HepG2 (cell line): ENCODE measurements at regions not wholly inside any gene's neighbourhood (a gene's known extent, or its start where the extent isn't known, plus 50 kb on each side); places are given as distances from the start of the nearest gene placed in this dataset.

Experiments
- ATAC-seq: fragments of 200-7000 bp; cut with Tn5 transposase; 3 replicates; pipeline ENCODE4 v1.9.1; 2020; ENCODE audit warnings: mild to moderate bottlenecking, moderate library complexity
- BruUV-seq: library from RNA; stranded (reverse); fragments of 400-500 nt; replicated peaks from 2 replicates; lab custom pipeline; 2021; lab: Mats Ljungman, UMichigan
- CTCF ChIA-PET: fragments of 300-600 bp; formaldehyde crosslinking; extraction: SDS; loops from one replicate; lab custom pipeline; 2021; ENCODE audit warnings: low total read pairs, inconsistent platforms, low intra/inter-chr PET ratio; lab: Yijun Ruan, JAX
- POLR2A ChIA-PET: fragments of 350-600 bp; sonication (Branson Sonifier 250); formaldehyde crosslinking; loops from one replicate; lab custom pipeline; 2020; ENCODE audit warnings: antibody characterized with exemption, inconsistent platforms; lab: Yijun Ruan, JAX
- DNase-seq: peaks from one replicate; pipeline ENCODE4 v3.0.0-alpha.2; 2015; ENCODE audit warnings: low spot score
- FAIRE-seq: peaks from 3 replicates; lab custom pipeline; 2011; peaks lifted over from hg19 to GRCh38; lab: Jason Lieb, UNC
- H2AFZ ChIP-seq: one replicate; pipeline ENCODE4 v1.6.1; 2011; ENCODE audit warnings: low read length, inconsistent platforms
- H3K27ac ChIP-seq: fragments of 300-600 bp; 3 replicates; pipeline ENCODE4 v1.8.0; 2011; ENCODE audit warnings: mixed run types, mild to moderate bottlenecking, mixed read lengths, low read length, inconsistent platforms; ENCODE audit not compliant: insufficient read depth; ENCODE audit errors: extremely low read length
- H3K27me3 ChIP-seq, 2 experiments: fragments of 200-600 bp in 1 of 2; 2 replicates in 1 of 2; 3 replicates in 1 of 2; pipeline versions ENCODE4 v1.6.0 to v1.8.0; 2011; ENCODE audit warnings: low read length in 2 of 2, mild to moderate bottlenecking in 2 of 2, moderate library complexity in 2 of 2, inconsistent platforms in 1 of 2; ENCODE audit not compliant: insufficient read depth in 2 of 2, control insufficient read depth in 1 of 2
- H3K36me3 ChIP-seq, 2 experiments: fragments of 200-600 bp in 1 of 2; replicated peaks in 1 of 2; 2 replicates in 1 of 2; 3 replicates in 1 of 2; pipeline versions ENCODE4 v1.5.1 to v1.8.0; 2011; ENCODE audit warnings: low read length in 2 of 2, inconsistent platforms in 1 of 2; ENCODE audit not compliant: insufficient read depth in 2 of 2, control insufficient read depth in 1 of 2
- H3K4me1 ChIP-seq: 2 replicates; pipeline ENCODE4 v1.5.1; 2012; ENCODE audit warnings: low read length, inconsistent platforms; ENCODE audit not compliant: insufficient read depth
- H3K4me2 ChIP-seq: 2 replicates; pipeline ENCODE4 v1.6.0; 2011; ENCODE audit warnings: low read depth, low read length, inconsistent platforms
- H3K4me3 ChIP-seq, 3 experiments: fragments of 200-600 bp in 1 of 3; sonication (generic), shearing (Covaris generic) in 1 of 3; replicated peaks in 1 of 3; 2 replicates each; pipeline ENCODE4 v1.5.1; 2011 to 2016; ENCODE audit warnings: low read length in 3 of 3, inconsistent platforms in 2 of 3, low read depth in 2 of 3, mild to moderate bottlenecking in 2 of 3, control low read depth in 1 of 3, mixed read lengths in 1 of 3; ENCODE audit not compliant: insufficient read depth in 1 of 3
- H3K79me2 ChIP-seq: one replicate; pipeline ENCODE4 v1.6.1; 2011; ENCODE audit warnings: low read length, inconsistent platforms; ENCODE audit not compliant: insufficient read depth
- H3K9ac ChIP-seq: 2 replicates; pipeline ENCODE4 v1.6.0; 2011; ENCODE audit warnings: mild to moderate bottlenecking, low read depth, low read length, inconsistent platforms; ENCODE audit not compliant: insufficient read depth
- H3K9me3 ChIP-seq: 2 replicates; pipeline ENCODE4 v1.5.1; 2012; ENCODE audit warnings: mild to moderate bottlenecking, low read length
- H4K20me1 ChIP-seq: 2 replicates; pipeline ENCODE4 v1.6.0; 2011; ENCODE audit warnings: inconsistent platforms, mild to moderate bottlenecking, low read length, moderate library complexity; ENCODE audit not compliant: insufficient read depth
- KLF16 ChIP-seq, 2 experiments: sonication (generic) in 1 of 2; formaldehyde crosslinking in 1 of 2; IDR thresholded peaks; 2 replicates each; pipeline versions ENCODE4 v1.6.1 to v1.8.0; 2016 to 2023; ENCODE audit warnings: missing genetic modification reagents in 2 of 2, missing compliant biosample characterization in 1 of 2
- RFX3 ChIP-seq: IDR thresholded peaks from 2 replicates; pipeline ENCODE4 v1.6.1; 2016; ENCODE audit warnings: missing biosample characterization, missing genetic modification reagents
- ZBTB3 ChIP-seq: sonication (generic); formaldehyde crosslinking; IDR thresholded peaks from 2 replicates; pipeline ENCODE4 v1.4.0; 2020; ENCODE audit warnings: low read depth, mild to moderate bottlenecking, moderate library complexity, missing genetic modification reagents, borderline replicate concordance
- ZNF883 ChIP-seq: sonication (generic); formaldehyde crosslinking; IDR thresholded peaks from 2 replicates; pipeline ENCODE4 v1.5.1; 2020; ENCODE audit warnings: mild to moderate bottlenecking, missing genetic modification reagents; ENCODE audit errors: not compliant biosample characterization
- WGBS: methylation state at CpG from one replicate; pipeline ENCODE4 v1.1.6; 2017; ENCODE audit warnings: low lambda C conversion rate; 5-methylcytosine and 5-hydroxymethylcytosine counted together
- in situ Hi-C: cut with HindIII; loops from 2 replicates; pipeline ENCODE4 v1.10.0; 2017; ENCODE audit warnings: low pct_unique_long_range_greater_than_20kb; ENCODE audit not compliant: extremely low pct_ligation_motif_present
- intact Hi-C: fragments of 100-400 bp; cut with micrococcal nuclease; formaldehyde crosslinking; loops from one replicate; pipeline ENCODE4 v1.10.0; 2022; ENCODE audit not compliant: unreplicated experiment
- TF ChIP-seq, protein P1 (sequence below): sonication (generic); formaldehyde crosslinking; IDR thresholded peaks from 2 replicates; pipeline ENCODE4 v1.5.1; 2020; ENCODE audit warnings: missing genetic modification reagents, mild to moderate bottlenecking, borderline replicate concordance
- TF ChIP-seq, protein P2 (sequence below), 2 experiments: sonication (generic) in 1 of 2; formaldehyde crosslinking in 1 of 2; IDR thresholded peaks; 2 replicates each; pipeline versions ENCODE4 v1.6.1 to v1.9.0; 2014 to 2022; ENCODE audit warnings: antibody characterized with exemption in 1 of 2, borderline replicate concordance in 1 of 2, inconsistent platforms in 1 of 2, low read depth in 1 of 2, missing genetic modification reagents in 1 of 2
- TF ChIP-seq, protein P3 (sequence below): sonication (generic); formaldehyde crosslinking; IDR thresholded peaks from 2 replicates; pipeline ENCODE4 v1.5.0; 2020; ENCODE audit warnings: missing genetic modification reagents
- TF ChIP-seq, protein P4 (sequence below): sonication (generic); formaldehyde crosslinking; IDR thresholded peaks from 2 replicates; pipeline ENCODE4 v1.5.1; 2020; ENCODE audit warnings: missing genetic modification reagents, mild to moderate bottlenecking, borderline replicate concordance
- TF ChIP-seq, protein P5 (sequence below): sonication (generic); formaldehyde crosslinking; conservative IDR thresholded peaks from 2 replicates; pipeline ENCODE4 v1.4.0; 2020; ENCODE audit warnings: missing genetic modification reagents

DNA sequence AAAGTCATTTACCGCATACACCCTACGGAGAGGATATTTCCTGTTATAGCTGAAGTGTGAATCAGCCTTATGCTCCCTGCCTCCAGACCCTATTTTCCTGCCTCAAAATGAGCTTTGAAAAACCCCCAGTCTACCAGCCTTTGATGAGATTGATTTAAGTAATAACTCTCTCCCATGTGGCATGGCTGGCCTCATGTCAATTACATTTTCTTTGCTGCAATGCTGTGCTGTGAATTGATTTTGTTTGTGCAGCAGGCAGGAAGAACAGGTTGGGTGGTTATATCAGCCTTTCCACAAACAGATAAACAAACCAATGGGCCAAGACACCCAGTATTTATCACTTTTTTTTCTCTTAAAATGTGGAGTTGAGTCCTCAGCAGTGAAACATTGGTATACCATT, 1105.5 kb upstream of the TMEM132C start:
- no peaks in the 10 kb centered on the region for H3K27me3 ChIP-seq
- H4K20me1 ChIP-seq: no peaks in the 10 kb centered on the region
- 98% methylated on average over 2 of the region's 2 CpGs for WGBS
- intact Hi-C loops: no loop called here
- no peak overlapping the region for H3K27ac ChIP-seq
- no peak overlapping the region for H3K4me2 ChIP-seq
- CTCF ChIA-PET: no interaction called here
- in situ Hi-C loops: no loop called here
- BruUV-seq: no TSS peak
- H3K4me3 ChIP-seq: no peak overlapping the region
- H2AFZ ChIP-seq: no peak overlapping the region
- TF ChIP-seq, protein P1, sequence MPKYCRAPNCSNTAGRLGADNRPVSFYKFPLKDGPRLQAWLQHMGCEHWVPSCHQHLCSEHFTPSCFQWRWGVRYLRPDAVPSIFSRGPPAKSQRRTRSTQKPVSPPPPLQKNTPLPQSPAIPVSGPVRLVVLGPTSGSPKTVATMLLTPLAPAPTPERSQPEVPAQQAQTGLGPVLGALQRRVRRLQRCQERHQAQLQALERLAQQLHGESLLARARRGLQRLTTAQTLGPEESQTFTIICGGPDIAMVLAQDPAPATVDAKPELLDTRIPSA: no peak
- TF ChIP-seq, protein P2, sequence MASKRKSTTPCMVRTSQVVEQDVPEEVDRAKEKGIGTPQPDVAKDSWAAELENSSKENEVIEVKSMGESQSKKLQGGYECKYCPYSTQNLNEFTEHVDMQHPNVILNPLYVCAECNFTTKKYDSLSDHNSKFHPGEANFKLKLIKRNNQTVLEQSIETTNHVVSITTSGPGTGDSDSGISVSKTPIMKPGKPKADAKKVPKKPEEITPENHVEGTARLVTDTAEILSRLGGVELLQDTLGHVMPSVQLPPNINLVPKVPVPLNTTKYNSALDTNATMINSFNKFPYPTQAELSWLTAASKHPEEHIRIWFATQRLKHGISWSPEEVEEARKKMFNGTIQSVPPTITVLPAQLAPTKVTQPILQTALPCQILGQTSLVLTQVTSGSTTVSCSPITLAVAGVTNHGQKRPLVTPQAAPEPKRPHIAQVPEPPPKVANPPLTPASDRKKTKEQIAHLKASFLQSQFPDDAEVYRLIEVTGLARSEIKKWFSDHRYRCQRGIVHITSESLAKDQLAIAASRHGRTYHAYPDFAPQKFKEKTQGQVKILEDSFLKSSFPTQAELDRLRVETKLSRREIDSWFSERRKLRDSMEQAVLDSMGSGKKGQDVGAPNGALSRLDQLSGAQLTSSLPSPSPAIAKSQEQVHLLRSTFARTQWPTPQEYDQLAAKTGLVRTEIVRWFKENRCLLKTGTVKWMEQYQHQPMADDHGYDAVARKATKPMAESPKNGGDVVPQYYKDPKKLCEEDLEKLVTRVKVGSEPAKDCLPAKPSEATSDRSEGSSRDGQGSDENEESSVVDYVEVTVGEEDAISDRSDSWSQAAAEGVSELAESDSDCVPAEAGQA (IDR thresholded peaks at IDR 0.05; ENCODE audit: low read depth): no peak
- TF ChIP-seq, protein P2 (CRISPR knock-in tag; IDR thresholded peaks at IDR 0.05; ENCODE audit: borderline replicate concordance): no peak
- TF ChIP-seq, protein P3, sequence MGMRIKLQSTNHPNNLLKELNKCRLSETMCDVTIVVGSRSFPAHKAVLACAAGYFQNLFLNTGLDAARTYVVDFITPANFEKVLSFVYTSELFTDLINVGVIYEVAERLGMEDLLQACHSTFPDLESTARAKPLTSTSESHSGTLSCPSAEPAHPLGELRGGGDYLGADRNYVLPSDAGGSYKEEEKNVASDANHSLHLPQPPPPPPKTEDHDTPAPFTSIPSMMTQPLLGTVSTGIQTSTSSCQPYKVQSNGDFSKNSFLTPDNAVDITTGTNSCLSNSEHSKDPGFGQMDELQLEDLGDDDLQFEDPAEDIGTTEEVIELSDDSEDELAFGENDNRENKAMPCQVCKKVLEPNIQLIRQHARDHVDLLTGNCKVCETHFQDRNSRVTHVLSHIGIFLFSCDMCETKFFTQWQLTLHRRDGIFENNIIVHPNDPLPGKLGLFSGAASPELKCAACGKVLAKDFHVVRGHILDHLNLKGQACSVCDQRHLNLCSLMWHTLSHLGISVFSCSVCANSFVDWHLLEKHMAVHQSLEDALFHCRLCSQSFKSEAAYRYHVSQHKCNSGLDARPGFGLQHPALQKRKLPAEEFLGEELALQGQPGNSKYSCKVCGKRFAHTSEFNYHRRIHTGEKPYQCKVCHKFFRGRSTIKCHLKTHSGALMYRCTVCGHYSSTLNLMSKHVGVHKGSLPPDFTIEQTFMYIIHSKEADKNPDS: no peak
- TF ChIP-seq RFX3 (CRISPR knock-in tag): no peak
- TF ChIP-seq, protein P4, sequence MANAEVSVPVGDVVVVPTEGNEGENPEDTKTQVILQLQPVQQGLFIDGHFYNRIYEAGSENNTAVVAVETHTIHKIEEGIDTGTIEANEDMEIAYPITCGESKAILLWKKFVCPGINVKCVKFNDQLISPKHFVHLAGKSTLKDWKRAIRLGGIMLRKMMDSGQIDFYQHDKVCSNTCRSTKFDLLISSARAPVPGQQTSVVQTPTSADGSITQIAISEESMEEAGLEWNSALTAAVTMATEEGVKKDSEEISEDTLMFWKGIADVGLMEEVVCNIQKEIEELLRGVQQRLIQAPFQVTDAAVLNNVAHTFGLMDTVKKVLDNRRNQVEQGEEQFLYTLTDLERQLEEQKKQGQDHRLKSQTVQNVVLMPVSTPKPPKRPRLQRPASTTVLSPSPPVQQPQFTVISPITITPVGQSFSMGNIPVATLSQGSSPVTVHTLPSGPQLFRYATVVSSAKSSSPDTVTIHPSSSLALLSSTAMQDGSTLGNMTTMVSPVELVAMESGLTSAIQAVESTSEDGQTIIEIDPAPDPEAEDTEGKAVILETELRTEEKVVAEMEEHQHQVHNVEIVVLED (CRISPR knock-in tag): no peak
- TF ChIP-seq, protein P5, sequence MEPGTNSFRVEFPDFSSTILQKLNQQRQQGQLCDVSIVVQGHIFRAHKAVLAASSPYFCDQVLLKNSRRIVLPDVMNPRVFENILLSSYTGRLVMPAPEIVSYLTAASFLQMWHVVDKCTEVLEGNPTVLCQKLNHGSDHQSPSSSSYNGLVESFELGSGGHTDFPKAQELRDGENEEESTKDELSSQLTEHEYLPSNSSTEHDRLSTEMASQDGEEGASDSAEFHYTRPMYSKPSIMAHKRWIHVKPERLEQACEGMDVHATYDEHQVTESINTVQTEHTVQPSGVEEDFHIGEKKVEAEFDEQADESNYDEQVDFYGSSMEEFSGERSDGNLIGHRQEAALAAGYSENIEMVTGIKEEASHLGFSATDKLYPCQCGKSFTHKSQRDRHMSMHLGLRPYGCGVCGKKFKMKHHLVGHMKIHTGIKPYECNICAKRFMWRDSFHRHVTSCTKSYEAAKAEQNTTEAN (CRISPR knock-in tag): no peak
- TF ChIP-seq ZNF883: no peak
- no peak for TF ChIP-seq ZBTB3 (CRISPR knock-in tag)
- TF ChIP-seq KLF16 (CRISPR knock-in tag; IDR thresholded peaks at IDR 0.05): no peak
- FAIRE-seq (no peak), ATAC-seq (no peak), DNase-seq (no peak)
- H3K9me3 ChIP-seq: peaks cover 25% of the 10 kb centered on the region
- H3K9ac ChIP-seq: no peak overlapping the region
- no peaks in the 10 kb centered on the region for H3K36me3 ChIP-seq
- H3K79me2 ChIP-seq: no peaks in the 10 kb centered on the region
- no peaks in the 10 kb centered on the region for H3K4me1 ChIP-seq
- POLR2A ChIA-PET: no interaction called here
